Anterior cingulate cortex (tissue), 58 donors: ENCODE measurements at regions not wholly inside any gene's neighbourhood (a gene's known extent, or its start where the extent isn't known, plus 50 kb on each side); places are given as distances from the start of the nearest gene placed in this dataset.

Source experiments
- DNase-seq, 58 donors: peaks; one replicate each; lab custom pipeline; 2025; lab: John Stamatoyannopoulos, UW

- no peak for DNase-seq
Observed at GRCh38 chr2:196468394-196468793, 171.1 kb upstream of the CCDC150 start.

GRCh38 chr2:196473617-196474016, 165.9 kb upstream of the CCDC150 start:
- peak in 2 of 58 donors; percentile 27 to 30 for DNase-seq

- no peak for DNase-seq
Observed at GRCh38 chr2:196475611-196476010, 163.9 kb upstream of the CCDC150 start.

GRCh38 chr2:196478588-196478987, 160.9 kb upstream of the CCDC150 start:
- no peak for DNase-seq

- no peak for DNase-seq
Observed at GRCh38 chr2:196479350-196479749, 160.2 kb upstream of the CCDC150 start.

- DNase-seq, result no peak
Observed at GRCh38 chr2:196480653-196481323, 158.7 kb upstream of the CCDC150 start.

- no peak for DNase-seq
Observed at GRCh38 chr2:196481324-196481697, 158.2 kb upstream of the CCDC150 start.

GRCh38 chr2:196482119-196483065, 157.1 kb upstream of the CCDC150 start:
- DNase-seq, result no peak

GRCh38 chr2:196486146-196486545, 153.4 kb upstream of the CCDC150 start:
- peak in 18 of 58 donors; percentile 2 to 46 (median 17) for DNase-seq

- no peak for DNase-seq
Observed at GRCh38 chr2:196487417-196487816, 152.1 kb upstream of the CCDC150 start.

GRCh38 chr2:196489371-196489770, 150.1 kb upstream of the CCDC150 start:
- no peak for DNase-seq

- DNase-seq, result no peak
Observed at GRCh38 chr2:196492946-196493345, 146.6 kb upstream of the CCDC150 start.

GRCh38 chr2:196498962-196499361, 140.6 kb upstream of the CCDC150 start:
- DNase-seq, result no peak

GRCh38 chr2:196499686-196500085, 139.8 kb upstream of the CCDC150 start:
- no peak for DNase-seq

GRCh38 chr2:196500686-196501431, 138.7 kb upstream of the CCDC150 start:
- DNase-seq, result no peak

- DNase-seq, result no peak
Observed at GRCh38 chr2:196501836-196502235, 137.7 kb upstream of the CCDC150 start.

- DNase-seq, result no peak
Observed at GRCh38 chr2:196502386-196502785, 137.1 kb upstream of the CCDC150 start.

- no peak for DNase-seq
Observed at GRCh38 chr2:196503398-196503797, 136.1 kb upstream of the CCDC150 start.

- no peak for DNase-seq
Observed at GRCh38 chr2:196504788-196505187, 134.7 kb upstream of the CCDC150 start.

GRCh38 chr2:196510246-196510645, 129.3 kb upstream of the CCDC150 start:
- DNase-seq, result no peak
